ENCODE measurements at regions not wholly inside any gene's neighbourhood (a gene's known extent, or its start where the extent isn't known, plus 50 kb on each side); places are given as distances from the start of the nearest gene placed in this dataset.

GRCh38 chr5:125023673-125024072, 277.2 kb upstream of the ZNF608 start:
- no peak for DNase-seq (ENCODE audit: low spot score)
- in situ Hi-C loops (cut with MboI; ENCODE audit: low sequenced_read_pairs, unreplicated experiment): no loop called here
- no peak for TF ChIP-seq CTCF (IDR thresholded peaks at IDR 0.05; ENCODE audit: borderline replicate concordance, control extremely low read depth, extremely low read depth, insufficient read depth, missing control alignments)

- DNase-seq (ENCODE audit: low spot score): no peak
- in situ Hi-C loops (cut with MboI; ENCODE audit: low sequenced_read_pairs, unreplicated experiment): no loop called here
These were observed 280.7 kb upstream of the ZNF608 start for GRCh38 chr5:125026867-125027731.

GRCh38 chr5:125032286-125032685, 285.8 kb upstream of the ZNF608 start:
- no peak for DNase-seq (ENCODE audit: low spot score)

More at GRCh38 chr5:125026867-125027731, 280.7 kb upstream of the ZNF608 start:
- TF ChIP-seq CTCF (IDR thresholded peaks at IDR 0.05; ENCODE audit: borderline replicate concordance, control extremely low read depth, extremely low read depth, insufficient read depth, missing control alignments): no peak

GRCh38 chr5:125033602-125034001, 287.2 kb upstream of the ZNF608 start:
- in situ Hi-C loops (cut with MboI; ENCODE audit: low sequenced_read_pairs, unreplicated experiment): no loop called here
- DNase-seq (ENCODE audit: low spot score): no peak
- TF ChIP-seq CTCF (IDR thresholded peaks at IDR 0.05; ENCODE audit: borderline replicate concordance, control extremely low read depth, extremely low read depth, insufficient read depth, missing control alignments): no peak

More at GRCh38 chr5:125032286-125032685, 285.8 kb upstream of the ZNF608 start:
- no peak for TF ChIP-seq CTCF (IDR thresholded peaks at IDR 0.05; ENCODE audit: borderline replicate concordance, control extremely low read depth, extremely low read depth, insufficient read depth, missing control alignments)
- in situ Hi-C loops (cut with MboI; ENCODE audit: low sequenced_read_pairs, unreplicated experiment): no loop called here

GRCh38 chr5:125034331-125034730, 287.9 kb upstream of the ZNF608 start:
- DNase-seq (ENCODE audit: low spot score): no peak
- TF ChIP-seq CTCF (IDR thresholded peaks at IDR 0.05; ENCODE audit: borderline replicate concordance, control extremely low read depth, extremely low read depth, insufficient read depth, missing control alignments): no peak
- in situ Hi-C loops (cut with MboI; ENCODE audit: low sequenced_read_pairs, unreplicated experiment): no loop called here

GRCh38 chr5:125036494-125036893, 290.1 kb upstream of the ZNF608 start:
- DNase-seq (ENCODE audit: low spot score): no peak
- in situ Hi-C loops (cut with MboI; ENCODE audit: low sequenced_read_pairs, unreplicated experiment): no loop called here
- TF ChIP-seq CTCF (IDR thresholded peaks at IDR 0.05; ENCODE audit: borderline replicate concordance, control extremely low read depth, extremely low read depth, insufficient read depth, missing control alignments): no peak

Data from GM13976 (cell line).